A549 (cell line): ENCODE measurements at regions not wholly inside any gene's neighbourhood (a gene's known extent, or its start where the extent isn't known, plus 50 kb on each side); places are given as distances from the start of the nearest gene placed in this dataset.
A peak's percentile ranks its signal among the peaks of the same experiment; 100 is the strongest.

Source experiments
- ATAC-seq, 2 experiments: fragments of 200-7000 bp in 1 of 2; fragments of >200 bp in 1 of 2; cut with Nextera tagmentation in 1 of 2; cut with Tn5 transposase in 1 of 2; 3 replicates each; pipeline versions ENCODE4 v1.8.0 to v1.9.1; 2018 to 2020; ENCODE audit warnings: mild to moderate bottlenecking in 1 of 2, moderate library complexity in 1 of 2
- CTCF ChIA-PET: fragments of 300-600 bp; sonication (Branson Sonifier 250); formaldehyde crosslinking; extraction: SDS; loops from one replicate; lab custom pipeline; 2021; ENCODE audit warnings: antibody characterized with exemption, inconsistent platforms; lab: Yijun Ruan, JAX
- POLR2A ChIA-PET: fragments of 350-600 bp; formaldehyde crosslinking; extraction: SDS; loops from one replicate; lab custom pipeline; 2021; ENCODE audit warnings: antibody characterized with exemption, inconsistent platforms; lab: Yijun Ruan, JAX
- DNase-seq, 2 experiments: peaks; one replicate each; pipeline versions ENCODE4 v3.0.0 to v3.0.0-alpha.2; 2011 to 2016; ENCODE audit warnings: low read depth in 1 of 2, low spot score in 1 of 2
- FAIRE-seq: peaks from 2 replicates; lab custom pipeline; 2011; peaks lifted over from hg19 to GRCh38; lab: Jason Lieb, UNC
- H3K27ac ChIP-seq, 2 experiments: fragments of >200 bp; sonication (Bioruptor Twin); formaldehyde crosslinking; 3 replicates each; pipeline ENCODE4 v1.5.1; 2016 to 2017
- H3K4me1 ChIP-seq: fragments of >200 bp; sonication (Bioruptor Twin); formaldehyde crosslinking; 3 replicates; pipeline ENCODE4 v1.6.1; 2016
- H3K4me2 ChIP-seq: fragments of >200 bp; sonication (Bioruptor Twin); formaldehyde crosslinking; 3 replicates; pipeline ENCODE4 v1.6.1; 2016
- H3K4me3 ChIP-seq: fragments of >200 bp; sonication (Bioruptor Twin); formaldehyde crosslinking; 3 replicates; pipeline ENCODE4 v1.5.1; 2016
- H3K9me3 ChIP-seq: fragments of >200 bp; sonication (Bioruptor Twin); formaldehyde crosslinking; 3 replicates; pipeline ENCODE4 v1.6.1; 2016
- CBX2 ChIP-seq: fragments of 200-600 bp; sonication (generic); IDR thresholded peaks from 2 replicates; pipeline ENCODE4 v1.6.1; 2016; ENCODE audit warnings: low read depth, mild to moderate bottlenecking, borderline replicate concordance
- CHD2 ChIP-seq: fragments of 150-350 bp; IDR thresholded peaks from 2 replicates; pipeline ENCODE4 v1.6.1; 2014; ENCODE audit warnings: low read length; ENCODE audit not compliant: partially characterized antibody
- CHD4 ChIP-seq: fragments of 200-600 bp; sonication (generic); IDR thresholded peaks from 2 replicates; pipeline ENCODE4 v1.6.1; 2016; ENCODE audit warnings: antibody characterized with exemption, mild to moderate bottlenecking, borderline replicate concordance
- EP300 ChIP-seq, 2 experiments: fragments of >200 bp; sonication (Bioruptor Twin); formaldehyde crosslinking; IDR thresholded peaks; 2 replicates in 1 of 2; 3 replicates in 1 of 2; pipeline ENCODE4 v1.6.1; 2016 to 2017
- HOXA7 ChIP-seq: fragments of 250-450 bp; sonication (Bioruptor Pico); IDR thresholded peaks from 2 replicates; pipeline ENCODE4 v1.5.0; 2020; ENCODE audit warnings: mild to moderate bottlenecking, moderate library complexity
- HOXB13 ChIP-seq: fragments of 250-450 bp; sonication (Bioruptor Pico); IDR thresholded peaks from 2 replicates; pipeline ENCODE4 v1.5.0; 2020; ENCODE audit warnings: low read depth, mild to moderate bottlenecking, moderate library complexity
- HOXB5 ChIP-seq: fragments of 250-450 bp; sonication (Bioruptor Pico); IDR thresholded peaks from 2 replicates; pipeline ENCODE4 v1.5.0; 2020; ENCODE audit warnings: mild to moderate bottlenecking, moderate library complexity
- JUN ChIP-seq, 2 experiments: fragments of >200 bp; sonication (Bioruptor Twin); formaldehyde crosslinking; IDR thresholded peaks; 2 replicates in 1 of 2; 3 replicates in 1 of 2; pipeline ENCODE4 v1.6.1; 2016 to 2017
- JUNB ChIP-seq: fragments of >200 bp; sonication (Bioruptor Twin); formaldehyde crosslinking; IDR thresholded peaks from 2 replicates; pipeline ENCODE4 v1.6.1; 2016
- KDM5A ChIP-seq: fragments of 200-600 bp; sonication (generic); IDR thresholded peaks from 2 replicates; pipeline ENCODE4 v1.6.1; 2016; ENCODE audit warnings: antibody characterized with exemption, mild to moderate bottlenecking
- MAFK ChIP-seq: fragments of 450-650 bp; IDR thresholded peaks from 2 replicates; pipeline ENCODE4 v1.6.1; 2014; ENCODE audit not compliant: partially characterized antibody
- MYC ChIP-seq: IDR thresholded peaks from 2 replicates; pipeline ENCODE4 v1.6.1; 2012; ENCODE audit warnings: mild to moderate bottlenecking, inconsistent platforms, low read length, improper control_type of control experiment, borderline replicate concordance
- NPAS2 ChIP-seq: fragments of 250-450 bp; sonication (Bioruptor Pico); IDR thresholded peaks from 2 replicates; pipeline ENCODE4 v1.8.0; 2022; ENCODE audit warnings: mild to moderate bottlenecking, moderate library complexity, borderline replicate concordance
- NR3C1 ChIP-seq: fragments of >200 bp; sonication (Bioruptor Twin); formaldehyde crosslinking; IDR thresholded peaks from 3 replicates; pipeline ENCODE4 v1.6.1; 2017
- PHF8 ChIP-seq: fragments of 200-600 bp; sonication (generic); IDR thresholded peaks from 2 replicates; pipeline ENCODE4 v1.6.1; 2016; ENCODE audit warnings: low read depth, mild to moderate bottlenecking, antibody characterized with exemption, moderate library complexity, borderline replicate concordance
- POLR2A ChIP-seq: IDR thresholded peaks from 2 replicates; pipeline ENCODE4 v1.6.1; 2012; ENCODE audit warnings: mild to moderate bottlenecking, low read length
- POLR2AphosphoS2 ChIP-seq: conservative IDR thresholded peaks from 2 replicates; pipeline ENCODE4 v1.6.1; 2012; ENCODE audit warnings: low read length, improper control_type of control experiment, inconsistent platforms
- TP53 ChIP-seq: fragments of 250-450 bp; sonication (Bioruptor Pico); IDR thresholded peaks from 2 replicates; pipeline ENCODE4 v1.5.0; 2021; ENCODE audit warnings: mild to moderate bottlenecking, moderate library complexity
- ZC3H11A ChIP-seq: fragments of 450-650 bp; IDR thresholded peaks from 2 replicates; pipeline ENCODE4 v1.6.1; 2014; ENCODE audit warnings: antibody characterized with exemption, mild to moderate bottlenecking
- WGBS: methylation state at CpG from one replicate; pipeline ENCODE4 v1.1.6; 2017; ENCODE audit errors: missing lambda C conversion rate; 5-methylcytosine and 5-hydroxymethylcytosine counted together
- TF ChIP-seq, protein P1 (sequence below): fragments of 450-650 bp; IDR thresholded peaks from 2 replicates; pipeline ENCODE4 v1.6.1; 2014; ENCODE audit warnings: antibody characterized with exemption
- TF ChIP-seq, protein P2 (sequence below): fragments of 150-350 bp; IDR thresholded peaks from 2 replicates; pipeline ENCODE4 v1.6.1; 2014; ENCODE audit warnings: low read depth, mild to moderate bottlenecking, low read length
- TF ChIP-seq, protein P3 (sequence below): fragments of 200-600 bp; sonication (generic); IDR thresholded peaks from 2 replicates; pipeline ENCODE4 v1.6.1; 2016; ENCODE audit warnings: antibody characterized with exemption, mild to moderate bottlenecking, moderate library complexity
- TF ChIP-seq, protein P4 (sequence below): IDR thresholded peaks from 2 replicates; pipeline ENCODE4 v1.6.1; 2012
- TF ChIP-seq, protein P5 (sequence below): fragments of >200 bp; sonication (Bioruptor Twin); formaldehyde crosslinking; IDR thresholded peaks from 3 replicates; pipeline ENCODE4 v1.5.1; 2016

DNA sequence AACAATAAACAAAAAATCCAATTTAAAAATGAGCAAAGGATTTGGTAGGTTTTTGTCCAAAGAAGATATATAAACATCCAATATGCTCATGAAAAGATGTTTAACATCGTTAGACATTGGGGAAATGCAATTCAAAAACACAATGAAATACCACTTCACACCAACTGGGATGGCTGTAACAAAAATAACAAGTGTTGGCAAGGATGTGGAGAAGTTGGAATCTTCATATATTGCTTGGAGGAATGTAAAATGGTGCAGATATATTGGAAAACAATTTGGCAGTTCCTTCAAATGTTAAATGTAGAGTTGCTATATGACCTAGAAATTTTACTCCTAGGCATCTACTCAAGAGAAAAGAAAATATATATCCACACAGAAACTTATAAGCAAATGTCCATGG, 224.3 kb downstream of the AUH start:
- FAIRE-seq (no peak), ATAC-seq (no peak), DNase-seq (no peak)
- H3K9me3 ChIP-seq, result no peaks in the 10 kb centered on the region
- no peak overlapping the region for H3K27ac ChIP-seq
- CTCF ChIA-PET, result no interaction called here
- H3K4me1 ChIP-seq, result peaks cover 11% of the 10 kb centered on the region; the same call in 2 of the 3 replicates
- WGBS, result 69% methylated on average over 1 of the region's 1 CpG
- no peak for TF ChIP-seq EP300 (IDR thresholded peaks at IDR 0.05)
- TF ChIP-seq, protein P1, sequence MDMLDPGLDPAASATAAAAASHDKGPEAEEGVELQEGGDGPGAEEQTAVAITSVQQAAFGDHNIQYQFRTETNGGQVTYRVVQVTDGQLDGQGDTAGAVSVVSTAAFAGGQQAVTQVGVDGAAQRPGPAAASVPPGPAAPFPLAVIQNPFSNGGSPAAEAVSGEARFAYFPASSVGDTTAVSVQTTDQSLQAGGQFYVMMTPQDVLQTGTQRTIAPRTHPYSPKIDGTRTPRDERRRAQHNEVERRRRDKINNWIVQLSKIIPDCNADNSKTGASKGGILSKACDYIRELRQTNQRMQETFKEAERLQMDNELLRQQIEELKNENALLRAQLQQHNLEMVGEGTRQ, result no peak
- TF ChIP-seq, all 56 proteins: peak for 0
- no peak overlapping the region for H3K4me2 ChIP-seq
- POLR2A ChIA-PET, result no interaction called here
- no peak overlapping the region for H3K4me3 ChIP-seq

DNA sequence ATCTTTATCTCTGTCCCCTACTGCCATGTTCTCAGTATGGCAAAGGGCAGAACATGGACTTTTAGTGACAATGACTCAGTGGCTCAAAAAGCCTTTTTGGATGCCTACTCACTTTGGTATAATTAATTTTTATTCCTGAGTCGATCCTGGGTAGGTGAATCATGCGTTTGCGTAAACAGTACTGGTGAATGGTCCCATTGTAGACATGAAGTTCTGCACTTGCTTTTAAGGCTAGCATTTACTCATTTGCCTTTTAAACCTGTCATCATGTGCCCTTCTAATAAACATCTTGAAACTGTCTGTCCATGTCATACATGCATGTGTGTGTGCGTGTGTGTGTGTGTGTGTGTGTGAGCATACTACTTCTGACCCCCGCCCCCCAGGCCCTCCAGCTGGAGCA, 223.0 kb downstream of the AUH start:
- no peak for ATAC-seq
- H3K4me2 ChIP-seq, result peak overlapping the region; percentile 3; the same call in 1 of the 3 replicates

DNA sequence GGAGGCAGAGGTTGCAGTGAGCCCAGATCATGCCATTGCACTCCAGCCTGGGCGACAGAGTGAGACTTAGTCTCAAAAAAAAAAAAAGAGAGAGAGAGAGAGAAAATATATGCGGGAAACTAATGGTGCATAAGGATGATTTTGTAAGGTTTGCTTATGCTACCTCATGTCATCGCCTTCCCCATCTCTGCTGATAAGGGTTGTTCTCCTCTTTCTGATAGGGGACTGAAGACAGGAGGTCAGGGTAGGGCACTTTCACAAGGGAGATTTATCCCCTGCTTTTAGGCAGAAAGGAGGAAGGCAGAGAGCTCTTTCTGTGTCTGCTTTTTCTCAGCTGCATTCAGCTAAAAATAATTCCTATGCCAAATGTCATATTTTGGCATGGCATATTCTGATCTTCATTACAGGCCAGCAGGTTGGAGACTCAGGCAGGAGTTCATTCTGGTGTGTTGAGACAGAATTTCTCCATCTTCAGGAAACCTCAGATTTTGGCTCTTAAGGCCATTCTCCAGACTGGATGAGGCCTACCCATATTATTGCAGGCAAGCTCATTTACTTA, 220.2 kb downstream of the AUH start:
- DNase-seq (no peak), ATAC-seq (no peak), FAIRE-seq (no peak)
- CTCF ChIA-PET, result interaction anchor here (1.2 kb wide), 3 partner anchors 52 to 227 kb away, joined by 4 read pairs; no protein-coding TSS in a partner anchor
- peaks cover 11% of the 10 kb centered on the region; the same call in 2 of the 3 replicates for H3K4me1 ChIP-seq
- WGBS, result 61% methylated on average over 3 of the region's 3 CpGs
- POLR2A ChIA-PET, result no interaction called here
- H3K4me3 ChIP-seq, result no peak overlapping the region
- no peak overlapping the region for H3K27ac ChIP-seq
- H3K9me3 ChIP-seq, result no peaks in the 10 kb centered on the region
- no peak overlapping the region for H3K4me2 ChIP-seq
- TF ChIP-seq EP300 (IDR thresholded peaks at IDR 0.05) (no peak), POLR2A (no peak), JUNB (no peak), TP53 (CRISPR knock-in tag) (no peak), CHD4 (no peak), MYC (no peak), HOXB5 (CRISPR knock-in tag) (no peak), NPAS2 (CRISPR knock-in tag) (no peak), CHD2 (no peak)
- TF ChIP-seq, protein P2, sequence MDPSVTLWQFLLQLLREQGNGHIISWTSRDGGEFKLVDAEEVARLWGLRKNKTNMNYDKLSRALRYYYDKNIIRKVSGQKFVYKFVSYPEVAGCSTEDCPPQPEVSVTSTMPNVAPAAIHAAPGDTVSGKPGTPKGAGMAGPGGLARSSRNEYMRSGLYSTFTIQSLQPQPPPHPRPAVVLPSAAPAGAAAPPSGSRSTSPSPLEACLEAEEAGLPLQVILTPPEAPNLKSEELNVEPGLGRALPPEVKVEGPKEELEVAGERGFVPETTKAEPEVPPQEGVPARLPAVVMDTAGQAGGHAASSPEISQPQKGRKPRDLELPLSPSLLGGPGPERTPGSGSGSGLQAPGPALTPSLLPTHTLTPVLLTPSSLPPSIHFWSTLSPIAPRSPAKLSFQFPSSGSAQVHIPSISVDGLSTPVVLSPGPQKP, result no peak
- TF ChIP-seq, protein P3, sequence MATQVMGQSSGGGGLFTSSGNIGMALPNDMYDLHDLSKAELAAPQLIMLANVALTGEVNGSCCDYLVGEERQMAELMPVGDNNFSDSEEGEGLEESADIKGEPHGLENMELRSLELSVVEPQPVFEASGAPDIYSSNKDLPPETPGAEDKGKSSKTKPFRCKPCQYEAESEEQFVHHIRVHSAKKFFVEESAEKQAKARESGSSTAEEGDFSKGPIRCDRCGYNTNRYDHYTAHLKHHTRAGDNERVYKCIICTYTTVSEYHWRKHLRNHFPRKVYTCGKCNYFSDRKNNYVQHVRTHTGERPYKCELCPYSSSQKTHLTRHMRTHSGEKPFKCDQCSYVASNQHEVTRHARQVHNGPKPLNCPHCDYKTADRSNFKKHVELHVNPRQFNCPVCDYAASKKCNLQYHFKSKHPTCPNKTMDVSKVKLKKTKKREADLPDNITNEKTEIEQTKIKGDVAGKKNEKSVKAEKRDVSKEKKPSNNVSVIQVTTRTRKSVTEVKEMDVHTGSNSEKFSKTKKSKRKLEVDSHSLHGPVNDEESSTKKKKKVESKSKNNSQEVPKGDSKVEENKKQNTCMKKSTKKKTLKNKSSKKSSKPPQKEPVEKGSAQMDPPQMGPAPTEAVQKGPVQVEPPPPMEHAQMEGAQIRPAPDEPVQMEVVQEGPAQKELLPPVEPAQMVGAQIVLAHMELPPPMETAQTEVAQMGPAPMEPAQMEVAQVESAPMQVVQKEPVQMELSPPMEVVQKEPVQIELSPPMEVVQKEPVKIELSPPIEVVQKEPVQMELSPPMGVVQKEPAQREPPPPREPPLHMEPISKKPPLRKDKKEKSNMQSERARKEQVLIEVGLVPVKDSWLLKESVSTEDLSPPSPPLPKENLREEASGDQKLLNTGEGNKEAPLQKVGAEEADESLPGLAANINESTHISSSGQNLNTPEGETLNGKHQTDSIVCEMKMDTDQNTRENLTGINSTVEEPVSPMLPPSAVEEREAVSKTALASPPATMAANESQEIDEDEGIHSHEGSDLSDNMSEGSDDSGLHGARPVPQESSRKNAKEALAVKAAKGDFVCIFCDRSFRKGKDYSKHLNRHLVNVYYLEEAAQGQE, result no peak

More for the DNA sequence above, 223.0 kb downstream of the AUH start:
- peaks cover 11% of the 10 kb centered on the region; the same call in 2 of the 3 replicates for H3K4me1 ChIP-seq
- TF ChIP-seq HOXA7 (CRISPR knock-in tag) (no peak), POLR2AphosphoS2 (no peak), JUNB (no peak), JUN (IDR thresholded peaks at IDR 0.05) (no peak), NR3C1 (no peak), KDM5A (no peak), ZC3H11A (no peak), MAFK (no peak), TP53 (CRISPR knock-in tag) (no peak), HOXB13 (CRISPR knock-in tag) (no peak), CBX2 (no peak), HOXB5 (CRISPR knock-in tag) (no peak), CHD4 (no peak), PHF8 (no peak)
- TF ChIP-seq, protein P4, sequence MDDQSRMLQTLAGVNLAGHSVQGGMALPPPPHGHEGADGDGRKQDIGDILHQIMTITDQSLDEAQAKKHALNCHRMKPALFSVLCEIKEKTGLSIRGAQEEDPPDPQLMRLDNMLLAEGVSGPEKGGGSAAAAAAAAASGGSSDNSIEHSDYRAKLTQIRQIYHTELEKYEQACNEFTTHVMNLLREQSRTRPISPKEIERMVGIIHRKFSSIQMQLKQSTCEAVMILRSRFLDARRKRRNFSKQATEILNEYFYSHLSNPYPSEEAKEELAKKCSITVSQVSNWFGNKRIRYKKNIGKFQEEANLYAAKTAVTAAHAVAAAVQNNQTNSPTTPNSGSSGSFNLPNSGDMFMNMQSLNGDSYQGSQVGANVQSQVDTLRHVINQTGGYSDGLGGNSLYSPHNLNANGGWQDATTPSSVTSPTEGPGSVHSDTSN, result no peak
- TF ChIP-seq, protein P2, result no peak
- TF ChIP-seq, protein P5, sequence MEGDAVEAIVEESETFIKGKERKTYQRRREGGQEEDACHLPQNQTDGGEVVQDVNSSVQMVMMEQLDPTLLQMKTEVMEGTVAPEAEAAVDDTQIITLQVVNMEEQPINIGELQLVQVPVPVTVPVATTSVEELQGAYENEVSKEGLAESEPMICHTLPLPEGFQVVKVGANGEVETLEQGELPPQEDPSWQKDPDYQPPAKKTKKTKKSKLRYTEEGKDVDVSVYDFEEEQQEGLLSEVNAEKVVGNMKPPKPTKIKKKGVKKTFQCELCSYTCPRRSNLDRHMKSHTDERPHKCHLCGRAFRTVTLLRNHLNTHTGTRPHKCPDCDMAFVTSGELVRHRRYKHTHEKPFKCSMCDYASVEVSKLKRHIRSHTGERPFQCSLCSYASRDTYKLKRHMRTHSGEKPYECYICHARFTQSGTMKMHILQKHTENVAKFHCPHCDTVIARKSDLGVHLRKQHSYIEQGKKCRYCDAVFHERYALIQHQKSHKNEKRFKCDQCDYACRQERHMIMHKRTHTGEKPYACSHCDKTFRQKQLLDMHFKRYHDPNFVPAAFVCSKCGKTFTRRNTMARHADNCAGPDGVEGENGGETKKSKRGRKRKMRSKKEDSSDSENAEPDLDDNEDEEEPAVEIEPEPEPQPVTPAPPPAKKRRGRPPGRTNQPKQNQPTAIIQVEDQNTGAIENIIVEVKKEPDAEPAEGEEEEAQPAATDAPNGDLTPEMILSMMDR, result no peak
- TF ChIP-seq, all 56 proteins: peak for 0
- ChIA-PET POLR2A (no interaction called here), CTCF (no interaction called here)
- DNase-seq, result peak in 1 of 2 experiments; percentile 19
- Histone ChIP-seq H3K9me3 (no peaks in the 10 kb centered on the region), H3K4me3 (no peak overlapping the region), H3K27ac (no peak overlapping the region)
- no peak for FAIRE-seq
- WGBS, result 46% methylated on average over 5 of the region's 5 CpGs
